ENCODE measurements at regions not wholly inside any gene's neighbourhood (a gene's known extent, or its start where the extent isn't known, plus 50 kb on each side); places are given as distances from the start of the nearest gene placed in this dataset.

DNA sequence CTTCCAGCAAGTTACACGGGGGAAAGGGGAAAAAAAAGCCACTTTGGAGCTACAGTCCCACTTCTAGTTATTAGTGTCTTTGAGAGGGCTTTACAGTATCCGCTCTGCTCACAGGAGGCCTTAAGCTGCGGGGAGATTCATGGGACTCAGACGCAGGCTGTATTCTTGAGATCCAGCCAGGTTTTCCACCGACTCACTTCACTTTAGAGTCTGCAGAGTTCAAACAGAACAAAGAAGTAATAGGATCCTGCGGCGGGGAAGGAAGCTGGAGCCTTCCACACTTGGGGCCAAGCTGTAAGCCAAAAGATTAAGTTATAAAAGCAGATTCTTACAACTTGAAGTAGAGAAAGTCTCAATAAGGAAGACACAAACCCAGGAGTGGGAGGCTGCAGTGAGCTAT, 60.2 kb upstream of the FAM174B start:
- DNase-seq (ENCODE audit: low read depth, low spot score) (no peak), ATAC-seq (no peak)
- TF ChIP-seq RAD21 (IDR thresholded peaks at IDR 0.05; ENCODE audit: low read depth) (no peak), ELF1 (IDR thresholded peaks at IDR 0.05; ENCODE audit: borderline replicate concordance, low read depth) (no peak), ZFX (IDR thresholded peaks at IDR 0.05) (no peak), TCF7L2 (IDR thresholded peaks at IDR 0.05; ENCODE audit: borderline replicate concordance, extremely low read depth, insufficient read depth, insufficient read length) (no peak), JUND (IDR thresholded peaks at IDR 0.05) (no peak), SP1 (IDR thresholded peaks at IDR 0.05; ENCODE audit: low read depth) (no peak), ZNF274 (IDR thresholded peaks at IDR 0.05; ENCODE audit: low read depth, low read length) (no peak)
- TF ChIP-seq, protein P1, sequence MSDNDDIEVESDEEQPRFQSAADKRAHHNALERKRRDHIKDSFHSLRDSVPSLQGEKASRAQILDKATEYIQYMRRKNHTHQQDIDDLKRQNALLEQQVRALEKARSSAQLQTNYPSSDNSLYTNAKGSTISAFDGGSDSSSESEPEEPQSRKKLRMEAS (IDR thresholded peaks at IDR 0.05): no peak
- TF ChIP-seq, protein P2, sequence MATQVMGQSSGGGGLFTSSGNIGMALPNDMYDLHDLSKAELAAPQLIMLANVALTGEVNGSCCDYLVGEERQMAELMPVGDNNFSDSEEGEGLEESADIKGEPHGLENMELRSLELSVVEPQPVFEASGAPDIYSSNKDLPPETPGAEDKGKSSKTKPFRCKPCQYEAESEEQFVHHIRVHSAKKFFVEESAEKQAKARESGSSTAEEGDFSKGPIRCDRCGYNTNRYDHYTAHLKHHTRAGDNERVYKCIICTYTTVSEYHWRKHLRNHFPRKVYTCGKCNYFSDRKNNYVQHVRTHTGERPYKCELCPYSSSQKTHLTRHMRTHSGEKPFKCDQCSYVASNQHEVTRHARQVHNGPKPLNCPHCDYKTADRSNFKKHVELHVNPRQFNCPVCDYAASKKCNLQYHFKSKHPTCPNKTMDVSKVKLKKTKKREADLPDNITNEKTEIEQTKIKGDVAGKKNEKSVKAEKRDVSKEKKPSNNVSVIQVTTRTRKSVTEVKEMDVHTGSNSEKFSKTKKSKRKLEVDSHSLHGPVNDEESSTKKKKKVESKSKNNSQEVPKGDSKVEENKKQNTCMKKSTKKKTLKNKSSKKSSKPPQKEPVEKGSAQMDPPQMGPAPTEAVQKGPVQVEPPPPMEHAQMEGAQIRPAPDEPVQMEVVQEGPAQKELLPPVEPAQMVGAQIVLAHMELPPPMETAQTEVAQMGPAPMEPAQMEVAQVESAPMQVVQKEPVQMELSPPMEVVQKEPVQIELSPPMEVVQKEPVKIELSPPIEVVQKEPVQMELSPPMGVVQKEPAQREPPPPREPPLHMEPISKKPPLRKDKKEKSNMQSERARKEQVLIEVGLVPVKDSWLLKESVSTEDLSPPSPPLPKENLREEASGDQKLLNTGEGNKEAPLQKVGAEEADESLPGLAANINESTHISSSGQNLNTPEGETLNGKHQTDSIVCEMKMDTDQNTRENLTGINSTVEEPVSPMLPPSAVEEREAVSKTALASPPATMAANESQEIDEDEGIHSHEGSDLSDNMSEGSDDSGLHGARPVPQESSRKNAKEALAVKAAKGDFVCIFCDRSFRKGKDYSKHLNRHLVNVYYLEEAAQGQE (IDR thresholded peaks at IDR 0.05; ENCODE audit: low read depth): no peak
- TF ChIP-seq, protein P3, sequence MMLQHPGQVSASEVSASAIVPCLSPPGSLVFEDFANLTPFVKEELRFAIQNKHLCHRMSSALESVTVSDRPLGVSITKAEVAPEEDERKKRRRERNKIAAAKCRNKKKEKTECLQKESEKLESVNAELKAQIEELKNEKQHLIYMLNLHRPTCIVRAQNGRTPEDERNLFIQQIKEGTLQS (IDR thresholded peaks at IDR 0.05): no peak
- Histone ChIP-seq H3K4me1 (ENCODE audit: control insufficient read depth in 1 of 2, insufficient read depth in 2 of 2, low read length in 2 of 2) (0 out of 4 replicates have a peak, but pooled peaks cover 0 to 3% of the 10 kb centered on the region in 2 experiments), H3K27me3 (ENCODE audit: insufficient read depth, low read length) (no peaks in the 10 kb centered on the region), H4K20me1 (ENCODE audit: insufficient read depth) (no peaks in the 10 kb centered on the region), H3K4me2 (ENCODE audit: low read length) (no peak overlapping the region), H3K79me2 (ENCODE audit: insufficient read depth, low read length) (no peaks in the 10 kb centered on the region), H2AFZ (ENCODE audit: low read depth, low read length, poor library complexity, severe bottlenecking) (no peak overlapping the region), H3K9me2 (ENCODE audit: insufficient read depth) (no peaks in the 10 kb centered on the region), H3K9me3 (ENCODE audit: control insufficient read depth in 1 of 2, insufficient read depth in 1 of 2, low read depth in 1 of 2, low read length in 2 of 2) (no peaks in the 10 kb centered on the region; a peak in 1 of 4 replicates), H3K36me3 (ENCODE audit: control insufficient read depth in 1 of 2, insufficient read depth in 2 of 2, low read length in 2 of 2) (no peaks in the 10 kb centered on the region), H3K9ac (ENCODE audit: low read length) (no peak overlapping the region), H3K27ac (ENCODE audit: low read depth, low read length) (no peak overlapping the region), H3K4me3 (replicated peaks in 1 of 2; ENCODE audit: low read depth in 1 of 2, low read length in 2 of 2) (no peak overlapping the region)
- intact Hi-C loops (cut with micrococcal nuclease): loop anchor here (1.0 to 2.0 kb wide), 5 partner anchors 21 to 619 kb away; no protein-coding TSS in a partner anchor
- RAD21 ChIA-PET (ENCODE audit: low non-redundant PET in 1 of 2, low total read pairs in 2 of 2, uncharacterized antibody in 2 of 2, unreplicated experiment in 2 of 2): interaction anchor here in 1 of 2 experiments (2.0 kb wide), 1 partner anchor 194 kb away, joined by 6 read pairs; no protein-coding TSS in a partner anchor
- BruUV-seq (replicated peaks): no TSS peak
- POLR2A ChIA-PET: no interaction called here
- CTCF ChIA-PET: interaction anchor here (2.2 to 3.1 kb wide), 2 partner anchors 194 to 619 kb away, joined by 7 to 27 read pairs; no protein-coding TSS in a partner anchor

All from HCT116 (cell line).